ENCODE measurements at regions not wholly inside any gene's neighbourhood (a gene's known extent, or its start where the extent isn't known, plus 50 kb on each side); places are given as distances from the start of the nearest gene placed in this dataset.

DNA sequence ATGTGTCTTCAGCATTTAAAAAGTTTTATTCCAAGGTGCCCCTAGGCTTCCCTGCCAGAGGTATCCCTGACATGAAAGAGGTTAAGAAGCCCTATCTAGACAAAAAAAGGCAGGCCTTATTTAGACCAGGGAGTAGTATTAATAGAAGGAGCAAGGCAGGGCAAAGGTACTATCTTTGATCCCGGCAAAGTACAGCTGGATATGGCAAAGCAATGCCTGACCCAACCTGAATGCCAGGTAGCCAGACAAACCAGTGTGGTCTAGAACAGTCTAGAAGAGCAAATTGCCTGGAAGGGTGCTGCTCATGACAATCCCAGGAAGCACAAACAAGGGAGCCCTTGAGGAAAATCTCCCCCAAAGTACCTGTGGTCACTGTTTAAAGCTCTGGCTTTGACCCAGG is 62.6 kb upstream of the SYT13 start:
- H3K9me2 ChIP-seq (ENCODE audit: low read depth, low read length), result no peaks in the 10 kb centered on the region
- no peaks in the 10 kb centered on the region for H3F3A ChIP-seq (ENCODE audit: insufficient read depth, low read length)
- H3K36me3 ChIP-seq (ENCODE audit: insufficient read depth, low read length), result no peaks in the 10 kb centered on the region; the same call in 1 of the 2 replicates
- H2AFZ ChIP-seq (ENCODE audit: low read length), result no peak overlapping the region
- no peak overlapping the region for H3K4me3 ChIP-seq (ENCODE audit: low read depth, low read length, poor library complexity, severe bottlenecking)
- TF ChIP-seq EZH2 (IDR thresholded peaks at IDR 0.05; ENCODE audit: borderline replicate concordance, low read length), result no peak
- TF ChIP-seq, protein P1, sequence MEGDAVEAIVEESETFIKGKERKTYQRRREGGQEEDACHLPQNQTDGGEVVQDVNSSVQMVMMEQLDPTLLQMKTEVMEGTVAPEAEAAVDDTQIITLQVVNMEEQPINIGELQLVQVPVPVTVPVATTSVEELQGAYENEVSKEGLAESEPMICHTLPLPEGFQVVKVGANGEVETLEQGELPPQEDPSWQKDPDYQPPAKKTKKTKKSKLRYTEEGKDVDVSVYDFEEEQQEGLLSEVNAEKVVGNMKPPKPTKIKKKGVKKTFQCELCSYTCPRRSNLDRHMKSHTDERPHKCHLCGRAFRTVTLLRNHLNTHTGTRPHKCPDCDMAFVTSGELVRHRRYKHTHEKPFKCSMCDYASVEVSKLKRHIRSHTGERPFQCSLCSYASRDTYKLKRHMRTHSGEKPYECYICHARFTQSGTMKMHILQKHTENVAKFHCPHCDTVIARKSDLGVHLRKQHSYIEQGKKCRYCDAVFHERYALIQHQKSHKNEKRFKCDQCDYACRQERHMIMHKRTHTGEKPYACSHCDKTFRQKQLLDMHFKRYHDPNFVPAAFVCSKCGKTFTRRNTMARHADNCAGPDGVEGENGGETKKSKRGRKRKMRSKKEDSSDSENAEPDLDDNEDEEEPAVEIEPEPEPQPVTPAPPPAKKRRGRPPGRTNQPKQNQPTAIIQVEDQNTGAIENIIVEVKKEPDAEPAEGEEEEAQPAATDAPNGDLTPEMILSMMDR (IDR thresholded peaks at IDR 0.05; ENCODE audit: low read length), result no peak
- H3K9ac ChIP-seq (ENCODE audit: low read length), result no peak overlapping the region
- H4K20me1 ChIP-seq (ENCODE audit: insufficient read depth, low read length), result no peaks in the 10 kb centered on the region
- no peak overlapping the region for H3K4me2 ChIP-seq (ENCODE audit: low read length)
- no peaks in the 10 kb centered on the region for H3K9me3 ChIP-seq (ENCODE audit: low read length)
- no peaks in the 10 kb centered on the region for H3K4me1 ChIP-seq (ENCODE audit: insufficient read depth, low read length, severe bottlenecking)
- no peaks in the 10 kb centered on the region; the same call in none of the 2 replicates for H3K27me3 ChIP-seq (ENCODE audit: insufficient read depth, low read length)
- H3K27ac ChIP-seq (ENCODE audit: low read depth, low read length, poor library complexity, severe bottlenecking), result no peak overlapping the region
- H3K79me2 ChIP-seq (ENCODE audit: insufficient read depth, low read length), result no peaks in the 10 kb centered on the region

DNA sequence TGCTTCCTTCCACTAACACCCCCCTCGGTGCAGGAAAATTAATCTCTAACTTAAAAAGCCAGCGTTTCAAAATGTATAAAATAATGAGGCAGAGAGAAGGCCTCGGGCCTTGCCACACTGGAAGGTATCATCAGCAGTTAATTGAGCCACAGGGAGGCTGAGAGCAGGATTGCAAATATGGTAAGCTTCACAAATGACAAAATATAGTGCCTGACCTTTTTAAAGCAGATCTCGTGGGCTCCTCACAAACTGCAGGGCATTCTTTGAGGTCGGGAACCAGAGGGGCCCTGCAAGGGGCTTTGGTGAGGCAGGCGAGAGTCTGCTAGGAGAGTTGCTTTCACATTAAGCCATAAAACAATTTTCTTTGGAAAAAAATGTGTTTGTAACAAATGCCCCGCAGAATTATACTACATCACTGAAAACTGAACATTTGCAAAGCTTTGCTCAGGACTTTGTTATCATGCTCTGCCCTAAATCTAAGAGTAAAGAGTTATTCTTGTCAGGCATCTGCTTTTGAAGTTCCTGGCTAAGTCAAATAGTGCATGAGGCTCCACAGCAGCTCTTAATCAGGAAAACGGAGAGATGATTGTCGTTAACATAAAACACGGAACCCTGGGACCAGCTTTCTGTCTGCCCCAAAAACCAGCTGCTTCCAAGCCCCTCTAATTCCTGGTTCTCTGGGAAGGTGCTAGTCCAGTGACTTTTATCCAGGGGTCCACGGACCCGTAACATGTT is 61.4 kb upstream of the SYT13 start:
- H3K9ac ChIP-seq (ENCODE audit: low read length), result no peak overlapping the region
- TF ChIP-seq EZH2 (IDR thresholded peaks at IDR 0.05; ENCODE audit: borderline replicate concordance, low read length), result no peak
- TF ChIP-seq, protein P1 (IDR thresholded peaks at IDR 0.05; ENCODE audit: low read length), result no peak
- H3K4me1 ChIP-seq (ENCODE audit: insufficient read depth, low read length, severe bottlenecking), result no peaks in the 10 kb centered on the region
- no peaks in the 10 kb centered on the region for H3K9me2 ChIP-seq (ENCODE audit: low read depth, low read length)
- no peaks in the 10 kb centered on the region for H3K79me2 ChIP-seq (ENCODE audit: insufficient read depth, low read length)
- no peak overlapping the region for H2AFZ ChIP-seq (ENCODE audit: low read length)
- H3F3A ChIP-seq (ENCODE audit: insufficient read depth, low read length), result no peaks in the 10 kb centered on the region
- H3K4me3 ChIP-seq (ENCODE audit: low read depth, low read length, poor library complexity, severe bottlenecking), result no peak overlapping the region
- no peak overlapping the region for H3K27ac ChIP-seq (ENCODE audit: low read depth, low read length, poor library complexity, severe bottlenecking)
- no peaks in the 10 kb centered on the region for H3K9me3 ChIP-seq (ENCODE audit: low read length)
- H3K36me3 ChIP-seq (ENCODE audit: insufficient read depth, low read length), result no peaks in the 10 kb centered on the region; the same call in 1 of the 2 replicates
- no peaks in the 10 kb centered on the region; the same call in none of the 2 replicates for H3K27me3 ChIP-seq (ENCODE audit: insufficient read depth, low read length)
- no peaks in the 10 kb centered on the region for H4K20me1 ChIP-seq (ENCODE audit: insufficient read depth, low read length)
- H3K4me2 ChIP-seq (ENCODE audit: low read length), result no peak overlapping the region

DNA sequence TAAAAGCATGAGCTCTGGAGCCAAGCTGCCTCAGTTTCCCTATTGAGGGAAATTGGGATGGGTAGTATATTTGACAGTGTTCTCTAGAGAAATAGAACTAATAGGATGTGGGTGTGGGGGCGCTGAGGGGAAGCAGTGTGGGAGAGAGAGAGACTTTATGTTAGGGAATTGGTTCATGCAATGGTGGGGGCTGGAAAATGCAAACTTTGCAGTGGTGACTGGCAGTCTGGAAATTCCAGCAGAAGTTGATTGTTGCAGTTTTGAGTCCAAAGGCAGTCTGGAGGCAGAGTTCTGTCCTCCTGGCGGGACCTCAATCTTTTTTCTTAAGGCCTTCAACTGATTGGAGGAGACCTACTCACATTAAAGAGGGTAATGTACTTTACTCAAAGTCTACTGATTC is 59.4 kb upstream of the SYT13 start:
- no peak overlapping the region for H2AFZ ChIP-seq (ENCODE audit: low read length)
- H3K27ac ChIP-seq (ENCODE audit: low read depth, low read length, poor library complexity, severe bottlenecking), result no peak overlapping the region
- no peaks in the 10 kb centered on the region for H4K20me1 ChIP-seq (ENCODE audit: insufficient read depth, low read length)
- H3K36me3 ChIP-seq (ENCODE audit: insufficient read depth, low read length), result no peaks in the 10 kb centered on the region; the same call in 1 of the 2 replicates
- no peaks in the 10 kb centered on the region for H3K9me2 ChIP-seq (ENCODE audit: low read depth, low read length)
- H3K27me3 ChIP-seq (ENCODE audit: insufficient read depth, low read length), result no peaks in the 10 kb centered on the region; the same call in none of the 2 replicates
- no peak overlapping the region for H3K9ac ChIP-seq (ENCODE audit: low read length)
- H3K4me3 ChIP-seq (ENCODE audit: low read depth, low read length, poor library complexity, severe bottlenecking), result no peak overlapping the region
- H3K4me2 ChIP-seq (ENCODE audit: low read length), result no peak overlapping the region
- H3K4me1 ChIP-seq (ENCODE audit: insufficient read depth, low read length, severe bottlenecking), result peaks cover 4% of the 10 kb centered on the region
- TF ChIP-seq, protein P1 (IDR thresholded peaks at IDR 0.05; ENCODE audit: low read length), result no peak
- no peak for TF ChIP-seq EZH2 (IDR thresholded peaks at IDR 0.05; ENCODE audit: borderline replicate concordance, low read length)
- no peaks in the 10 kb centered on the region for H3K79me2 ChIP-seq (ENCODE audit: insufficient read depth, low read length)
- no peaks in the 10 kb centered on the region for H3K9me3 ChIP-seq (ENCODE audit: low read length)
- no peaks in the 10 kb centered on the region for H3F3A ChIP-seq (ENCODE audit: insufficient read depth, low read length)
